CD4-positive, alpha-beta T cell treated with Interleukin-2 at 100 ng/mL for 4 hours (primary cell): ENCODE measurements at regions not wholly inside any gene's neighbourhood (a gene's known extent, or its start where the extent isn't known, plus 50 kb on each side); places are given as distances from the start of the nearest gene placed in this dataset.
A peak's percentile ranks its signal among the peaks of the same experiment; 100 is the strongest.
"Not testable (repeated sequence)": the region's sequence is repeated elsewhere in the genome, so short reads cannot be mapped to it uniquely, and the experiment has no call there.

Experiments
- DNase-seq: peaks from one replicate; pipeline ENCODE4 v3.0.0-alpha.2; 2020; ENCODE audit warnings: low spot score

GRCh38 chr21:10325546-10325945 is 195.8 kb upstream of the TPTE start:
- peak; percentile 59 for DNase-seq

- not testable (repeated sequence) for DNase-seq
Observed at GRCh38 chr21:10326146-10326545, 195.2 kb upstream of the TPTE start.

GRCh38 chr21:10328646-10329045 is 192.7 kb upstream of the TPTE start:
- not testable (repeated sequence) for DNase-seq

GRCh38 chr21:10330641-10331119 is 190.7 kb upstream of the TPTE start:
- DNase-seq = not testable (repeated sequence)

GRCh38 chr21:10331134-10331533 is 190.2 kb upstream of the TPTE start:
- not testable (repeated sequence) for DNase-seq

DNA sequence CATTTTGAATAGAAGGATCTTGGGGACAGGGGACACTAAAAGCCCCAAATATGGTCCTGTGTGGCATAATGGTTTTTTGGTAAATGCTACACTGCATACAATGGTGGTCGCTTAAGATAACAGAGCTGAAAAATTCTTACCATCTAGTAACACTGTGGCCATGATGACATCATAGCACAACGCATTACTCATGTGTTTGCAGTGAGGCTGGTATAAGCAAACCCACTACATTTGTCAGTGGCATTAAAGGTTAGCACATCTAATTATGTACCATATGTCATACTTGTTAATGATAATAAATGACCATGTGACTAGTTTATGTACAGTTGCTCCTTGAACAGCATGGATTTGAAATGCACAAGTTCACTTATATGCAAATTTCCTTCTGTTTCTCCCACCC is 188.4 kb upstream of the TPTE start:
- DNase-seq = not testable (repeated sequence)

GRCh38 chr21:10334391-10334790 is 187.0 kb upstream of the TPTE start:
- DNase-seq = not testable (repeated sequence)

- DNase-seq = not testable (repeated sequence)
Observed at GRCh38 chr21:10342261-10342956, 179.0 kb upstream of the TPTE start.

DNA sequence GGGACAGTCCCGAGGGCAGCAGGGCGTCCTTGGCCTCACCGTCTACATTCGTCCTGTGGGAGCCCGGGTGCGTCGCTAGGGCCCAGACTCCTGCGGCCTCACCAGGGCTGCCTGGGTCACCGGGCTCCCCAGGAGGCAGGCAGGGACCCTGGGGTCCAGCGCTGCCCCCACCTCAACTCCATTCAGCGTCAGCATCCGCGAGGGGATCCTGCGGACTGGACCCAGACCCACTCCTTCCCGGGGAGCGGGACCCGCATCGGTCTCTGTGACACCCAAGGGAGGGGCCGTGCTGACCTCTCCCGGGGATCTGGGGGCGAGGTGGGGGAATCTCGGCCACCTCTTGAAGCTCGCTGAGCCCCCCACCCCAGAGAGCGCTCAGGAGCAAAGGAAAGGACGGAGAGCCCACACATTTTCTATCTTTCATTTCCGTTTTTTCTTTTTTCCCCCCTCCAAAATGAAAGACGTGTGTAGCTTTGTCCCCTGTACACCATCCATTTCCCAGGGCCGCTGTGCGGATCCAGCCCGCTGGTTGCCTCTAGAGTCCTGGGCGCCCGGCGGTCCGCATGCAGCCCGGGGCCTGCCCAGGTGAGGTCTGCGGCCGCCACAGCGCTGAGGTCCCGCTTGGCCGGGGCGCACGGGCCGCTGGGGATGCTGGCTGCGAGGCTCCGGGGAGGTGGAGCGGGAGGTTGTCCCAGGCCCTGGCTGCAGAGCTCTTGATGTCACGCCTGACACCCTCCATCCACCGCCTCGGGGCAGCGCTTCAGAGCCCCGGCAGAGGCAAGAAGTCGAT is 178.0 kb upstream of the TPTE start:
- DNase-seq = not testable (repeated sequence)

DNA sequence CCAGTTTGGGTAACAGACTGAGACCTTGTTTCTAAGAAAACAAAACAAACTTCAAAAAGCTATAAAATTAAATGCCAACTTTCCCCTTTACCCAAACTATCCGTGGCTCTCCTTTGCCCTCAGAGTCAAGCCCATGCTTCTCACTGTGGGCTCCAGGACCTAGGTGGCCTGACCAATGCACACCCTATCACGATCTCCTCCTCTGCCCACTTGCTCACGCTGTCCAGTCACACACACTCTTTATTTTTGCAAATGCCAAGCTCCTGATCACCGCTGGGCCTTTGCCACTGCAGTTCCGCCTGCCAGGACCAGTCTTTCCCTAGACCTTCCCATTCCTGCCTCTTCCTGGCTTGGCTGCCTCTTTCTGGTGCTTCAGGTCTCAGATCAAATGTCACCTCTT is 177.1 kb upstream of the TPTE start:
- DNase-seq = not testable (repeated sequence)

DNA sequence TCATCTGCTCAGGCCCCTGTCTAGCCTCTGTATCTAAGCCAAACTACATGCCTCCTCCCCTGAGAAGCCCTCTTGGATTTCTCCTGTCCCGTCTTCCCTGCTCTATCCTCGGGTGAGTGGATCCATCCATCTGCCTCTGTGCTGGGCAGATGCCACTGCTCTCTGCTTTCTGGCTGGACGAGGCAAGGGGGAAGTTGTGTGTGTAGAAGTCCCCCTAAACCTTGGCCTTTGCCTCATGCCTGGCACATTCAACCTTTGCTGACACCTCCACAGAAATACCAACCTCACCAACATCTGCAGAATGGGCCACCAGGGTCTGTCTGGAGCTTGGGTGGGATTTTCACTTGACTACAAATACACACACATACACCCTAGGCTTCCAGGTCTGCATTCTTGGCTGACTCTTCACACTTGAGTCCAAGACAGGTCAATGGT is 176.2 kb upstream of the TPTE start:
- DNase-seq = not testable (repeated sequence)

- DNase-seq = not testable (repeated sequence)
Observed at GRCh38 chr21:10346249-10346648, 175.1 kb upstream of the TPTE start.

DNA sequence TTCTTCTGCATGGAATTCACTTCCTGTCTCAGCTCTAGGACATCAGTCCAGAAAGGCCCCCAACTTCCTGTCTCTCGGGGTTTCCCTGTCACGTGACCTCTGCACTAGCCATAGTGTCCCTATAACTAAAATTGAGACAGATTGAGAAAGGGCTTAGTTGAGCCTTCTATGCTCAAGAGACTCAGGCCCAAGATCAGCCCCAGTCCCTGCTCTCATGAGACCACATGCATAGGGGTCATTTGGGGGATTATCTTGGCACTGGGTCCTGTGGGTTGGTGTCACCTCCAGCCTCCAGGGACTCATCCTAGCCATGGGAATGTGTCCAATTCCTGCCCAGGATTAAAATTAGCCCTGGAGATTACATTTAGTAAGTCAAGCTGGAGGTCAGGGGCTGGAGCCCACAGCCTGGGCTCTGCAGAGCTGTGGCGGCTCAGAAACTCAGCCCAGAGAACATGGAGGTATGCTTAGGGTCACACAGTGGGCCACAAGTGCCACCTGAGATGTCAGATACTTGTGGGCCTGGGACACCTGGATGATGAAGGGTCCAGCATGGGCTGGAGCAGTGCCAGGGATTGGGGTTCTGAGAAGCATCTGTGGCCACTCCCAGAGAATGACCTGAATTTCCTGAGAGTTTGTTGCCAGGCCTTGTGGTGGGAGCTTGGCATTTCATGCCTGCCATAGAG is 174.3 kb upstream of the TPTE start:
- not testable (repeated sequence) for DNase-seq

GRCh38 chr21:10347675-10348074 is 173.7 kb upstream of the TPTE start:
- DNase-seq = not testable (repeated sequence)

DNA sequence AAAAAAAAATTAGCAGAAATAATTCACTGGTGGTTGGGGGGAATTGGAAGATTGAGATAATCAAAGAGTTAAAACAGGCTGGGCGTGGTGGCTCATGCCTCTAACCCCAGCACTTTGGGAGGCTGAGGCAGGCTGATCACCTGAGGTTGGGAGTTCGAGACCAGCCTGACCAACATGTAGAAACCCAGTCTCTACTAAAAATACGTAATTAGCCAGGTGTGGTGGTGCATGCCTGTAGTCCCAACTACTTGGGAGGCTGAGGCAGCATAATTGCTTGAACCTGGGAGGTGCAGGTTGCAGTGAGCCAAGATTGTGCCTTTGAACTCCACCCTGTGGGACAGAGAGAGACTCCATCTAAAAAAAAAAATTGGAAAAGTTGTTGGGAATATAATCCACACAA is 173.2 kb upstream of the TPTE start:
- DNase-seq = not testable (repeated sequence)

DNA sequence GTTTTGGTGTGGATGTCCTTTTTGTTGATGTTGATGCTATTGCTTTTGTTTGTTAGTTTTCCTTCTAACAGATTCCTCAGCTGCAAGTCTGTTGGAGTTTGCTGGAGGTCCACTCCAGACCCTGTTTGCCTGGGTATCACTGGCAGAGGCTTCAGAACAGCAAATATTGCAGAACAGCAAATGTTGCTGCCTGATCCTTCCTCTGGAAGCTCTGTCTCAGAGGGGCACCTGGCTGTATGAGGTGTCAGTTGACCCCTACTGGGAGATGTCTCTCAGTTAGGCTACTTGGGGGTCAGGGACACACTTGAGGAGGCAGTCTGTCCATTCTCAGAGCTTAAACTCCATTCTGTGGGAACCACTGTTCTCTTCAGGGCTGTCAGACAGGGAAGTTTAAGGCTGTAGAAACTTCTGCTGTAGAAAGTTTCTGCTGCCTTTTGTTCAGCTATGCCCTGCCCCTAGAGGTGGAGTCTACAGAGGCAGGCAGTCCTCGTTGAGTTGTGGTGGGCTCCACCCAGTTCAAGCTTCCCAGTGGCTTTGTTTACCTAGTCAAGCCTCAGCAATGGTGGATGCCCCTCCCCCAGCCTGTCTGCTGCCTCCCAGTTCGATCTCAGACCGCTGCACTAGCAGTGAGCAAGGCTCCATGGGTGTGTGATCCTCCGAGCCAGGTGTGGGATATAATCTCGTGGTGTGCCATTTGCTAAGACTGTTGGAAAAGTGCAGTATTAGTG is 166.4 kb upstream of the TPTE start:
- not testable (repeated sequence) for DNase-seq

GRCh38 chr21:10359120-10359519 is 162.3 kb upstream of the TPTE start:
- not testable (repeated sequence) for DNase-seq

- not testable (repeated sequence) for DNase-seq
Observed at GRCh38 chr21:10359911-10360310, 161.5 kb upstream of the TPTE start.

DNA sequence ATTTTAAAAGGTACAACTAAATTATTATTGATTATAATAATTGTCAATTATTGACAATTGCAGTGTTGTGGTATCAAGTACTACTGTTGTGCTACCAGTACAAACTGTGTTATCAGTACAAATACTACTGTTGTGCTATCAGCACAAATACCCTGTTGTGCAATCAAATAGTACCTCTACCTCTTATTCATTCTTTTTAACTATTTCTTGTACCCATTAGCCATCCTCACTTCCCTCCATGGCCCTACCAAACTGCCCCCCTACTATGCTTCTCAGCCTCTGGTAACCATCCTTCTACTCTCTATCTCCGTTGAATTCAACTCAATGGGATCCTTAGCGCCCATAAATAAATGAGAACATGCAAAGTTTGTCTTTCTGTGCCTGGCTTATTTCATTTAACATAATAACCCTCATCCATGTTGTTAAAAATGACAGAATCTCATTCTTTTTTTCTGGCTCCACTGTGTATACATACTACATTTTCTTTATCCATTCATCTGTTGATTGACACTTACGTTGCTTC is 160.1 kb upstream of the TPTE start:
- DNase-seq = not testable (repeated sequence)

DNA sequence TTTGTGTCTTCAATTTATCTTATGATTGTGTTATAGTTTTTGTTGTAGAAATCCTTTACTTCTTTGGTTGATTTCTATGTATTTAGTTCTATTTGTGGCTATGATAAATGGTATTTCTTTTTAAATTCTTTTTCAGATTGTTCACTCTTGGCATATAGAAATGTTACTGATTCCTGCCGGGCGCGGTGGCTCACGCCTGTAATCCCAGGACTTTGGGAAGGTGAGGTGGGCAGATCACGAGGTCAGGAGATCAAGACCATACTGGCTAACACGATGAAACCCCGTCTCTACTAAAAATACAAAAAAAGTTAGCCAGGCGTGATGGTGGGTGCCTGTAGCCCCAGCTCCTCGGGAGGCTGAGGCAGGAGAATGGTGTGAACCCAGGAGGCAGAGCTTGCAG is 158.6 kb upstream of the TPTE start:
- DNase-seq = not testable (repeated sequence)

GRCh38 chr21:10363321-10363720 is 158.1 kb upstream of the TPTE start:
- not testable (repeated sequence) for DNase-seq
